A549 (cell line): ENCODE measurements at regions not wholly inside any gene's neighbourhood (a gene's known extent, or its start where the extent isn't known, plus 50 kb on each side); places are given as distances from the start of the nearest gene placed in this dataset.
"Not testable (repeated sequence)": the region's sequence is repeated elsewhere in the genome, so short reads cannot be mapped to it uniquely, and the experiment has no call there.

Source experiments
- ATAC-seq, 2 experiments: fragments of 200-7000 bp in 1 of 2; fragments of >200 bp in 1 of 2; cut with Nextera tagmentation in 1 of 2; cut with Tn5 transposase in 1 of 2; 3 replicates each; pipeline versions ENCODE4 v1.8.0 to v1.9.1; 2018 to 2020; ENCODE audit warnings: mild to moderate bottlenecking in 1 of 2, moderate library complexity in 1 of 2
- CTCF ChIA-PET: fragments of 300-600 bp; sonication (Branson Sonifier 250); formaldehyde crosslinking; extraction: SDS; loops from one replicate; lab custom pipeline; 2021; ENCODE audit warnings: antibody characterized with exemption, inconsistent platforms; lab: Yijun Ruan, JAX
- POLR2A ChIA-PET: fragments of 350-600 bp; formaldehyde crosslinking; extraction: SDS; loops from one replicate; lab custom pipeline; 2021; ENCODE audit warnings: antibody characterized with exemption, inconsistent platforms; lab: Yijun Ruan, JAX
- DNase-seq, 2 experiments: peaks; one replicate each; pipeline versions ENCODE4 v3.0.0 to v3.0.0-alpha.2; 2011 to 2016; ENCODE audit warnings: low read depth in 1 of 2, low spot score in 1 of 2
- FAIRE-seq: peaks from 2 replicates; lab custom pipeline; 2011; peaks lifted over from hg19 to GRCh38; lab: Jason Lieb, UNC
- H3K27ac ChIP-seq, 2 experiments: fragments of >200 bp; sonication (Bioruptor Twin); formaldehyde crosslinking; 3 replicates each; pipeline ENCODE4 v1.5.1; 2016 to 2017
- H3K4me1 ChIP-seq: fragments of >200 bp; sonication (Bioruptor Twin); formaldehyde crosslinking; 3 replicates; pipeline ENCODE4 v1.6.1; 2016
- H3K4me2 ChIP-seq: fragments of >200 bp; sonication (Bioruptor Twin); formaldehyde crosslinking; 3 replicates; pipeline ENCODE4 v1.6.1; 2016
- H3K4me3 ChIP-seq: fragments of >200 bp; sonication (Bioruptor Twin); formaldehyde crosslinking; 3 replicates; pipeline ENCODE4 v1.5.1; 2016
- H3K9me3 ChIP-seq: fragments of >200 bp; sonication (Bioruptor Twin); formaldehyde crosslinking; 3 replicates; pipeline ENCODE4 v1.6.1; 2016
- CBX8 ChIP-seq: fragments of 200-600 bp; sonication (generic); IDR thresholded peaks from 2 replicates; pipeline ENCODE4 v1.6.1; 2016
- CEBPB ChIP-seq, 2 experiments: fragments of >200 bp in 1 of 2; sonication (Bioruptor Twin) in 1 of 2; formaldehyde crosslinking in 1 of 2; IDR thresholded peaks; 2 replicates each; pipeline ENCODE4 v1.6.1; 2012 to 2016
- GATA3 ChIP-seq: IDR thresholded peaks from 2 replicates; pipeline ENCODE4 v1.6.1; 2012; ENCODE audit warnings: borderline replicate concordance
- HDAC2 ChIP-seq: fragments of 200-600 bp; sonication (generic); IDR thresholded peaks from 2 replicates; pipeline ENCODE4 v1.6.1; 2016
- HEYL ChIP-seq: fragments of 250-450 bp; sonication (Bioruptor Pico); IDR thresholded peaks from 2 replicates; pipeline ENCODE4 v1.8.0; 2021; ENCODE audit warnings: mild to moderate bottlenecking, moderate library complexity
- HOXB5 ChIP-seq: fragments of 250-450 bp; sonication (Bioruptor Pico); IDR thresholded peaks from 2 replicates; pipeline ENCODE4 v1.5.0; 2020; ENCODE audit warnings: mild to moderate bottlenecking, moderate library complexity
- KDM1A ChIP-seq: fragments of 200-600 bp; sonication (generic); IDR thresholded peaks from 2 replicates; pipeline ENCODE4 v1.6.1; 2016; ENCODE audit warnings: low read depth, mild to moderate bottlenecking
- KDM5A ChIP-seq: fragments of 200-600 bp; sonication (generic); IDR thresholded peaks from 2 replicates; pipeline ENCODE4 v1.6.1; 2016; ENCODE audit warnings: antibody characterized with exemption, mild to moderate bottlenecking
- NFE2L2 ChIP-seq: fragments of 150-350 bp; conservative IDR thresholded peaks from 2 replicates; pipeline ENCODE4 v1.6.1; 2014; ENCODE audit warnings: low read length
- PBX3 ChIP-seq: IDR thresholded peaks from 2 replicates; pipeline ENCODE4 v1.6.1; 2012
- PHF8 ChIP-seq: fragments of 200-600 bp; sonication (generic); IDR thresholded peaks from 2 replicates; pipeline ENCODE4 v1.6.1; 2016; ENCODE audit warnings: low read depth, mild to moderate bottlenecking, antibody characterized with exemption, moderate library complexity, borderline replicate concordance
- POLR2AphosphoS2 ChIP-seq: conservative IDR thresholded peaks from 2 replicates; pipeline ENCODE4 v1.6.1; 2012; ENCODE audit warnings: low read length, improper control_type of control experiment, inconsistent platforms
- RARB ChIP-seq: fragments of 250-450 bp; sonication (Bioruptor Pico); IDR thresholded peaks from 2 replicates; pipeline ENCODE4 v1.8.0; 2021; ENCODE audit warnings: mild to moderate bottlenecking, moderate library complexity
- RCOR1 ChIP-seq: fragments of 150-350 bp; IDR thresholded peaks from 2 replicates; pipeline ENCODE4 v1.6.1; 2014; ENCODE audit warnings: antibody characterized with exemption, low read length, low read depth
- RFX5 ChIP-seq: fragments of 450-650 bp; IDR thresholded peaks from 2 replicates; pipeline ENCODE4 v1.7.1; 2014; ENCODE audit warnings: antibody characterized with exemption, mild to moderate bottlenecking, moderate library complexity
- SMC3 ChIP-seq: fragments of >200 bp; sonication (Bioruptor Twin); formaldehyde crosslinking; IDR thresholded peaks from 3 replicates; pipeline ENCODE4 v1.6.1; 2018; ENCODE audit warnings: inconsistent platforms
- TP53 ChIP-seq: fragments of 250-450 bp; sonication (Bioruptor Pico); IDR thresholded peaks from 2 replicates; pipeline ENCODE4 v1.5.0; 2021; ENCODE audit warnings: mild to moderate bottlenecking, moderate library complexity
- USF2 ChIP-seq: fragments of 450-650 bp; IDR thresholded peaks from 2 replicates; pipeline ENCODE4 v1.6.1; 2014; ENCODE audit warnings: antibody characterized with exemption
- ZC3H11A ChIP-seq: fragments of 450-650 bp; IDR thresholded peaks from 2 replicates; pipeline ENCODE4 v1.6.1; 2014; ENCODE audit warnings: antibody characterized with exemption, mild to moderate bottlenecking
- WGBS: methylation state at CpG from one replicate; pipeline ENCODE4 v1.1.6; 2017; ENCODE audit errors: missing lambda C conversion rate; 5-methylcytosine and 5-hydroxymethylcytosine counted together
- TF ChIP-seq, protein P1 (sequence below): fragments of >200 bp; sonication (Bioruptor Twin); formaldehyde crosslinking; IDR thresholded peaks from 3 replicates; pipeline ENCODE4 v1.5.1; 2016
- TF ChIP-seq, protein P2 (sequence below): fragments of >200 bp; sonication (Bioruptor Twin); formaldehyde crosslinking; IDR thresholded peaks from 3 replicates; pipeline ENCODE4 v1.6.1; 2016

DNA sequence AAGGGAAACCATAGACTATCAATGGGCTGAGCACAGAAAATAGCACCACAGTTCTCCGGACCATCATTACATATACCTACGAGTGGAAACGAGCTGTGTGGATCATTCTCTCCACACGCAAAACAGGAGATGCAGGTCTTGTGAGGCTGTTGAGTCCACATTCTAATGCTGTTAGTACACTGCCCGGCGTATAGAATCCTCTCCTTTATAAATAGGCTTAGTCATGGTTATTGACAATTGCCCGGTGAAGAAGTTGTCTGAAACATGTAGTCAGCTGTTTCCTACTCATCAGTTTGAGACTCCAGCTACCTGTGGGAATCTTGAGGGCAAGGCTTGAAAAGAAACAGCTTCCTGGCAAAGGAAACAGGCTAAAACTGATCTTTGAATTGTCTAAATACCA is 602.0 kb upstream of the EDIL3 start:
- ATAC-seq = no peak

DNA sequence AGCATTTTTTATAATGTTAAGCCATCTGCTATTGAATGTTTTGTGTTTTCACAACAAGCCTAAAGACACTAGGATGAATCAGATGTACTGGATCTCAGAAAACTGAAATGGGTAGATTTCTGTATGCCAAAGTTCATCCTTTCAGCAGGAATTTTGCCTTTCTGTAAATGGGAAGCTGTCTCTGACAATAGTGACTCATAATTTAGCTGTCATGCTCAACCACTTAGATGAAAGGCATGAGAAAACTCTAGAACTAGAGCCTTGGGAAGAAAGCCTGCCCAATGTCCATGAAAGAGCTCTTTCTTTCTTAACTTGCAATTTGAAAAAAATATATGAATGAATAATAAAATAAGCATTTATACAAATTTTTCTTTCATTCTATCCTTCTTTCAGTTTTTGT is 616.0 kb upstream of the EDIL3 start:
- ATAC-seq (no peak), DNase-seq (no peak)
- CTCF ChIA-PET = no interaction called here

More for the DNA sequence above, 602.0 kb upstream of the EDIL3 start:
- Histone ChIP-seq H3K4me1 (no peaks in the 10 kb centered on the region), H3K9me3 (no peaks in the 10 kb centered on the region), H3K27ac (no peak overlapping the region), H3K4me3 (no peak overlapping the region), H3K4me2 (no peak overlapping the region)
- DNase-seq (no peak), FAIRE-seq (no peak)
- POLR2A ChIA-PET = no interaction called here
- TF ChIP-seq NFE2L2 = no peak
- TF ChIP-seq RARB (CRISPR knock-in tag) = no peak
- no peak for TF ChIP-seq ZC3H11A
- TF ChIP-seq RCOR1 = no peak
- TF ChIP-seq, protein P1, sequence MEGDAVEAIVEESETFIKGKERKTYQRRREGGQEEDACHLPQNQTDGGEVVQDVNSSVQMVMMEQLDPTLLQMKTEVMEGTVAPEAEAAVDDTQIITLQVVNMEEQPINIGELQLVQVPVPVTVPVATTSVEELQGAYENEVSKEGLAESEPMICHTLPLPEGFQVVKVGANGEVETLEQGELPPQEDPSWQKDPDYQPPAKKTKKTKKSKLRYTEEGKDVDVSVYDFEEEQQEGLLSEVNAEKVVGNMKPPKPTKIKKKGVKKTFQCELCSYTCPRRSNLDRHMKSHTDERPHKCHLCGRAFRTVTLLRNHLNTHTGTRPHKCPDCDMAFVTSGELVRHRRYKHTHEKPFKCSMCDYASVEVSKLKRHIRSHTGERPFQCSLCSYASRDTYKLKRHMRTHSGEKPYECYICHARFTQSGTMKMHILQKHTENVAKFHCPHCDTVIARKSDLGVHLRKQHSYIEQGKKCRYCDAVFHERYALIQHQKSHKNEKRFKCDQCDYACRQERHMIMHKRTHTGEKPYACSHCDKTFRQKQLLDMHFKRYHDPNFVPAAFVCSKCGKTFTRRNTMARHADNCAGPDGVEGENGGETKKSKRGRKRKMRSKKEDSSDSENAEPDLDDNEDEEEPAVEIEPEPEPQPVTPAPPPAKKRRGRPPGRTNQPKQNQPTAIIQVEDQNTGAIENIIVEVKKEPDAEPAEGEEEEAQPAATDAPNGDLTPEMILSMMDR = no peak
- no peak for TF ChIP-seq GATA3
- no peak for TF ChIP-seq PBX3
- no peak for TF ChIP-seq SMC3
- 20% methylated on average over 7 of the region's 7 CpGs for WGBS
- CTCF ChIA-PET = no interaction called here

DNA sequence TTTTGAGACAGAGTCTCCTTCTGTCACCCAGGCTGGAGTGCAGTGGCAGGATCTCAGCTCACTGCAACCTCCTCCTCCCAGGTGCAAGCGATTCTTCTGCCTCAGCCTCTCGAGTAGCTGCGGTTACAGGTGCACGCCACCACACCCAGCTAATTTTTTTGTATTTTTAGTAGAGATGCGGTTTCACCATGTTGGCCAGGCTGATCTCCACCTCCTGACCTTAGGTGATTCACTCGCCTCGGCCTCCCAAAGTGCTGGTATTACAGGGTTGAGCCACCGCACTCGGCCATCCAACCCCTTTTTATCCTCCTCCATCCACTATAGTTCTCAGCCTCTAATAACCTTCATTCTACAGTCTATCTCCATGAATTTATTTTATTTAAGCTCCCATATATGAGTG is 617.3 kb upstream of the EDIL3 start:
- H3K4me3 ChIP-seq, DNase-seq, H3K9me3 ChIP-seq, H3K4me1 ChIP-seq, CTCF ChIA-PET, H3K4me2 ChIP-seq, ATAC-seq, POLR2A ChIA-PET, H3K27ac ChIP-seq, FAIRE-seq: not testable (repeated sequence)
- 41% methylated on average over 9 of the region's 9 CpGs for WGBS

More for the DNA sequence above, 616.0 kb upstream of the EDIL3 start:
- Histone ChIP-seq H3K27ac (no peak overlapping the region), H3K9me3 (no peaks in the 10 kb centered on the region), H3K4me1 (no peaks in the 10 kb centered on the region), H3K4me3 (no peak overlapping the region), H3K4me2 (no peak overlapping the region)
- POLR2A ChIA-PET = no interaction called here
- no peak for FAIRE-seq
- TF ChIP-seq USF2 (no peak), TP53 (no peak), HDAC2 (no peak), RFX5 (no peak), CEBPB (IDR thresholded peaks at IDR 0.05) (no peak), HOXB5 (no peak), POLR2AphosphoS2 (no peak), NFE2L2 (no peak), SMC3 (no peak), KDM5A (no peak), CBX8 (no peak), PHF8 (no peak), HEYL (no peak), KDM1A (no peak)
- TF ChIP-seq, protein P2, sequence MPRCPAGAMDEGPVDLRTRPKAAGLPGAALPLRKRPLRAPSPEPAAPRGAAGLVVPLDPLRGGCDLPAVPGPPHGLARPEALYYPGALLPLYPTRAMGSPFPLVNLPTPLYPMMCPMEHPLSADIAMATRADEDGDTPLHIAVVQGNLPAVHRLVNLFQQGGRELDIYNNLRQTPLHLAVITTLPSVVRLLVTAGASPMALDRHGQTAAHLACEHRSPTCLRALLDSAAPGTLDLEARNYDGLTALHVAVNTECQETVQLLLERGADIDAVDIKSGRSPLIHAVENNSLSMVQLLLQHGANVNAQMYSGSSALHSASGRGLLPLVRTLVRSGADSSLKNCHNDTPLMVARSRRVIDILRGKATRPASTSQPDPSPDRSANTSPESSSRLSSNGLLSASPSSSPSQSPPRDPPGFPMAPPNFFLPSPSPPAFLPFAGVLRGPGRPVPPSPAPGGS = no peak
